Fibroblast of villous mesenchyme (primary cell): ENCODE measurements at regions not wholly inside any gene's neighbourhood (a gene's known extent, or its start where the extent isn't known, plus 50 kb on each side); places are given as distances from the start of the nearest gene placed in this dataset.
A peak's percentile ranks its signal among the peaks of the same experiment; 100 is the strongest.

ENCODE experiments used
- DNase-seq: peaks from one replicate; pipeline ENCODE4 v3.0.0-alpha.2; 2010; ENCODE audit warnings: low read depth
- H3K4me3 ChIP-seq: 2 replicates; pipeline ENCODE4 v1.5.1; 2011; ENCODE audit warnings: low read depth, mild to moderate bottlenecking, low read length
- CTCF ChIP-seq: IDR thresholded peaks from 2 replicates; pipeline ENCODE4 v1.5.1; 2012; ENCODE audit warnings: low read depth, mild to moderate bottlenecking, low read length; ENCODE audit not compliant: insufficient read depth

- TF ChIP-seq CTCF = no peak
- DNase-seq = no peak
- no peak overlapping the region for H3K4me3 ChIP-seq
Observed at GRCh38 chr10:110402077-110402416, 95.7 kb upstream of the DUSP5 start.

- TF ChIP-seq CTCF = no peak
- no peak overlapping the region for H3K4me3 ChIP-seq
- no peak for DNase-seq
Observed at GRCh38 chr10:110403593-110403992, 94.1 kb upstream of the DUSP5 start.

GRCh38 chr10:110404413-110404812 is 93.3 kb upstream of the DUSP5 start:
- no peak overlapping the region for H3K4me3 ChIP-seq
- DNase-seq = no peak
- TF ChIP-seq CTCF = no peak

GRCh38 chr10:110404825-110405224 is 92.9 kb upstream of the DUSP5 start:
- TF ChIP-seq CTCF = no peak
- DNase-seq = no peak
- no peak overlapping the region for H3K4me3 ChIP-seq

GRCh38 chr10:110405380-110405779 is 92.3 kb upstream of the DUSP5 start:
- no peak overlapping the region for H3K4me3 ChIP-seq
- no peak for DNase-seq
- no peak for TF ChIP-seq CTCF

- H3K4me3 ChIP-seq = no peak overlapping the region
- no peak for DNase-seq
- no peak for TF ChIP-seq CTCF
Observed at GRCh38 chr10:110407301-110408170, 90.2 kb upstream of the DUSP5 start.

GRCh38 chr10:110408203-110408871 is 89.4 kb upstream of the DUSP5 start:
- TF ChIP-seq CTCF = no peak
- DNase-seq = peak; percentile 51
- H3K4me3 ChIP-seq = no peak overlapping the region
